ENCODE measurements at regions not wholly inside any gene's neighbourhood (a gene's known extent, or its start where the extent isn't known, plus 50 kb on each side); places are given as distances from the start of the nearest gene placed in this dataset.

DNA sequence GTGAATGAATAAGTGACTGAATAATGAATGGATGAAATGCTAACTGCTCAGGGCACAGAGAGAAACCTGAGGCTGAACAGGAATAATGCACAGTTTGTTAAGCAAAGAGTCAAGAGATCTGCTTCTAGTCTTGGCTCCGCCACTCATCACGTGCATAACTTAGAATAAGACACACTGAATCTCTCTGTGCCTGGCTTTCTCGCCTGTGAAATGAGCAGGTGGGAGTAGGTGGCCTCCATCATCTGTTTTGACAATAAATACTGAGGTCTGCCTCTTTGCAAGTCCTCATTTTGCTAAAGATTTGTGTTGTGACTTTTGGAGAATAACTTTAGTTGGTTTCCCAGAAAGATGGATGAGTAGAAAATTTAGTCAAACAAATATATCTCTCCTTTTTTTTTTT is 318.0 kb downstream of the FBXW7 start:
- H3K14ac ChIP-seq (ENCODE audit: insufficient read depth, low read length) = no peak overlapping the region
- H3K4ac ChIP-seq (ENCODE audit: low read depth, low read length) = no peak overlapping the region
- no peak overlapping the region for H3K4me2 ChIP-seq (ENCODE audit: insufficient read depth, insufficient read length, low read length)
- H3K56ac ChIP-seq (ENCODE audit: insufficient read length, low read depth, low read length) = no peak overlapping the region
- H3K27ac Mint-ChIP-seq = no peak overlapping the region
- H3K79me1 ChIP-seq (ENCODE audit: insufficient read depth, low read depth, low read length, poor library complexity, severe bottlenecking) = no peaks in the 10 kb centered on the region
- H3K27me3 Mint-ChIP-seq (ENCODE audit: low read depth) = no peaks in the 10 kb centered on the region
- H4K91ac ChIP-seq (ENCODE audit: insufficient read length, low read depth, low read length) = no peak overlapping the region
- H3K4me1 Mint-ChIP-seq = peaks cover 9 to 10% of the 10 kb centered on the region in 2 experiments; a peak in 3 of 4 replicates
- H2BK20ac ChIP-seq (ENCODE audit: low read depth, low read length, poor library complexity, severe bottlenecking) = no peak overlapping the region
- H3K79me2 ChIP-seq (ENCODE audit: insufficient read depth, low read length) = no peaks in the 10 kb centered on the region
- no peaks in the 10 kb centered on the region for H4K20me1 ChIP-seq (ENCODE audit: control insufficient read depth, insufficient read depth, insufficient read length)
- no peak overlapping the region for H2AFZ ChIP-seq (ENCODE audit: low read length)
- no peak overlapping the region for H3K18ac ChIP-seq (ENCODE audit: insufficient read length, low read depth, low read length)
- peaks cover 11 to 12% of the 10 kb centered on the region in 2 experiments for H3K9me3 Mint-ChIP-seq
- H3K36me3 Mint-ChIP-seq (ENCODE audit: insufficient read depth in 1 of 3, low read depth in 3 of 3) = peaks cover 3 to 12% (median 4%) of the 10 kb centered on the region in 3 experiments; a peak in 5 of 7 replicates
- no peak overlapping the region for H3K23ac ChIP-seq (ENCODE audit: insufficient read length, low read depth, low read length)
- H4K5ac ChIP-seq (ENCODE audit: insufficient read length, low read depth, low read length) = no peak overlapping the region
- no peak overlapping the region for H3K4me3 Mint-ChIP-seq
- H2BK5ac ChIP-seq (ENCODE audit: insufficient read length, low read length) = no peak overlapping the region
- no peak overlapping the region for H2AK5ac ChIP-seq (ENCODE audit: insufficient read length, low read length)
- H2BK15ac ChIP-seq (ENCODE audit: low read depth, low read length) = no peak overlapping the region
- no peaks in the 10 kb centered on the region for H3K23me2 ChIP-seq (ENCODE audit: insufficient read length, low read depth, low read length, poor library complexity, severe bottlenecking)
- H3K9ac ChIP-seq (ENCODE audit: extremely low read depth, insufficient read length, low read length) = no peak overlapping the region
- H3K9me3 ChIP-seq (ENCODE audit: control insufficient read depth, low read depth, low read length) = no peaks in the 10 kb centered on the region
- no peak overlapping the region for H3T11ph ChIP-seq (ENCODE audit: low read length)
- no peak overlapping the region for H4K8ac ChIP-seq (replicated peaks; ENCODE audit: insufficient read length, low read depth, low read length)
- H2BK12ac ChIP-seq (ENCODE audit: insufficient read length, low read depth, low read length) = no peak overlapping the region
- no peaks in the 10 kb centered on the region; the same call in 1 of the 2 replicates for H3K4me1 ChIP-seq (ENCODE audit: insufficient read depth, low read length)
- DNase-seq = no peak
- TF ChIP-seq, protein P1, sequence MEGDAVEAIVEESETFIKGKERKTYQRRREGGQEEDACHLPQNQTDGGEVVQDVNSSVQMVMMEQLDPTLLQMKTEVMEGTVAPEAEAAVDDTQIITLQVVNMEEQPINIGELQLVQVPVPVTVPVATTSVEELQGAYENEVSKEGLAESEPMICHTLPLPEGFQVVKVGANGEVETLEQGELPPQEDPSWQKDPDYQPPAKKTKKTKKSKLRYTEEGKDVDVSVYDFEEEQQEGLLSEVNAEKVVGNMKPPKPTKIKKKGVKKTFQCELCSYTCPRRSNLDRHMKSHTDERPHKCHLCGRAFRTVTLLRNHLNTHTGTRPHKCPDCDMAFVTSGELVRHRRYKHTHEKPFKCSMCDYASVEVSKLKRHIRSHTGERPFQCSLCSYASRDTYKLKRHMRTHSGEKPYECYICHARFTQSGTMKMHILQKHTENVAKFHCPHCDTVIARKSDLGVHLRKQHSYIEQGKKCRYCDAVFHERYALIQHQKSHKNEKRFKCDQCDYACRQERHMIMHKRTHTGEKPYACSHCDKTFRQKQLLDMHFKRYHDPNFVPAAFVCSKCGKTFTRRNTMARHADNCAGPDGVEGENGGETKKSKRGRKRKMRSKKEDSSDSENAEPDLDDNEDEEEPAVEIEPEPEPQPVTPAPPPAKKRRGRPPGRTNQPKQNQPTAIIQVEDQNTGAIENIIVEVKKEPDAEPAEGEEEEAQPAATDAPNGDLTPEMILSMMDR (conservative IDR thresholded peaks at IDR 0.05) = no peak
- H3K27me3 ChIP-seq (ENCODE audit: insufficient read depth, low read length) = no peaks in the 10 kb centered on the region
- H2BK120ac ChIP-seq (ENCODE audit: low read depth, low read length, poor library complexity, severe bottlenecking) = no peak overlapping the region
- H3K27ac ChIP-seq (ENCODE audit: insufficient read length, low read depth, low read length) = no peak overlapping the region
- no CpG with 5 or more reads among the region's 3 CpGs for WGBS (ENCODE audit: extremely low coverage, insufficient read length, low lambda C conversion rate)
